GM18867 (cell line): ENCODE measurements at regions not wholly inside any gene's neighbourhood (a gene's known extent, or its start where the extent isn't known, plus 50 kb on each side); places are given as distances from the start of the nearest gene placed in this dataset.
"Not testable (repeated sequence)": the region's sequence is repeated elsewhere in the genome, so short reads cannot be mapped to it uniquely, and the experiment has no call there.

ENCODE experiments used
- ATAC-seq: cut with Tn5 transposase; IDR thresholded peaks from one replicate; pipeline ENCODE4 v1.9.1; 2021; ENCODE audit warnings: mild to moderate bottlenecking, moderate library complexity; ENCODE audit not compliant: unreplicated experiment

GRCh38 chr7:20466543-20467021, 135.9 kb downstream of the ITGB8 start:
- ATAC-seq: no peak

GRCh38 chr7:20470082-20470481, 139.4 kb downstream of the ITGB8 start:
- ATAC-seq: no peak

- no peak for ATAC-seq
Observed at GRCh38 chr7:20470726-20471125, 140.0 kb downstream of the ITGB8 start.

- ATAC-seq: no peak
Observed at GRCh38 chr7:20474249-20474648, 141.2 kb upstream of the ABCB5 start.

GRCh38 chr7:20475756-20476155, 139.7 kb upstream of the ABCB5 start:
- ATAC-seq: no peak

- no peak for ATAC-seq
Observed at GRCh38 chr7:20477067-20477466, 138.4 kb upstream of the ABCB5 start.

GRCh38 chr7:20479706-20480105, 135.8 kb upstream of the ABCB5 start:
- no peak for ATAC-seq

- ATAC-seq: no peak
Observed at GRCh38 chr7:20482071-20482470, 133.4 kb upstream of the ABCB5 start.

GRCh38 chr7:20484356-20484755, 131.1 kb upstream of the ABCB5 start:
- ATAC-seq: no peak

GRCh38 chr7:20488850-20489249, 126.6 kb upstream of the ABCB5 start:
- ATAC-seq: no peak

GRCh38 chr7:20491284-20491683, 124.2 kb upstream of the ABCB5 start:
- ATAC-seq: no peak

- ATAC-seq: no peak
Observed at GRCh38 chr7:20494566-20494965, 120.9 kb upstream of the ABCB5 start.

- not testable (repeated sequence) for ATAC-seq
Observed at GRCh38 chr7:20501473-20501872, 114.0 kb upstream of the ABCB5 start.

- no peak for ATAC-seq
Observed at GRCh38 chr7:20503278-20503950, 112.1 kb upstream of the ABCB5 start.

- no peak for ATAC-seq
Observed at GRCh38 chr7:20504060-20504459, 111.4 kb upstream of the ABCB5 start.

- ATAC-seq: no peak
Observed at GRCh38 chr7:20506175-20506574, 109.3 kb upstream of the ABCB5 start.

GRCh38 chr7:20507157-20507556, 108.3 kb upstream of the ABCB5 start:
- ATAC-seq: no peak

- no peak for ATAC-seq
Observed at GRCh38 chr7:20508109-20508508, 107.4 kb upstream of the ABCB5 start.

GRCh38 chr7:20509892-20510572, 105.4 kb upstream of the ABCB5 start:
- no peak for ATAC-seq

- no peak for ATAC-seq
Observed at GRCh38 chr7:20510573-20510900, 104.9 kb upstream of the ABCB5 start.

- no peak for ATAC-seq
Observed at GRCh38 chr7:20513341-20513740, 102.1 kb upstream of the ABCB5 start.

- ATAC-seq: no peak
Observed at GRCh38 chr7:20513897-20514296, 101.6 kb upstream of the ABCB5 start.

GRCh38 chr7:20514364-20514763, 101.1 kb upstream of the ABCB5 start:
- no peak for ATAC-seq
